Spleen (tissue), 11 donors: ENCODE measurements at regions not wholly inside any gene's neighbourhood (a gene's known extent, or its start where the extent isn't known, plus 50 kb on each side); places are given as distances from the start of the nearest gene placed in this dataset.
A peak's percentile ranks its signal among the peaks of the same experiment; 100 is the strongest.

Experiments
- DNase-seq: peaks from one replicate; pipeline ENCODE4 v3.0.0-alpha.2; 2020
- H3K27ac ChIP-seq, 8 donors: fragments of 200-600 bp; sonication (generic) in 7 of 8; 1 replicate in 4 of 8; 2 replicates in 4 of 8; pipeline versions ENCODE4 v1.5.0 to v1.8.0; 2016 to 2021; ENCODE audit warnings: inconsistent platforms in 4 of 8, mild to moderate bottlenecking in 4 of 8, moderate library complexity in 1 of 8
- H3K27me3 ChIP-seq, 7 donors: fragments of 200-600 bp; sonication (generic) in 6 of 7; replicated peaks in 1 of 7; 1 replicate in 4 of 7; 2 replicates in 3 of 7; pipeline versions ENCODE4 v1.5.0 to v1.8.0; 2016 to 2021; ENCODE audit warnings: inconsistent platforms in 3 of 7, mild to moderate bottlenecking in 1 of 7
- H3K36me3 ChIP-seq, 6 donors: fragments of 200-600 bp; sonication (generic) in 5 of 6; 1 replicate in 4 of 6; 2 replicates in 2 of 6; pipeline versions ENCODE4 v1.5.0 to v1.8.0; 2016 to 2021; ENCODE audit warnings: inconsistent platforms in 2 of 6
- H3K4me1 ChIP-seq, 6 donors: fragments of 200-600 bp; sonication (generic) in 5 of 6; 1 replicate in 3 of 6; 2 replicates in 3 of 6; pipeline versions ENCODE4 v1.5.0 to v1.8.0; 2016 to 2021; ENCODE audit warnings: inconsistent platforms in 3 of 6
- H3K4me3 ChIP-seq, 8 donors: fragments of 200-600 bp; sonication (generic) in 7 of 8; 1 replicate in 4 of 8; 2 replicates in 4 of 8; pipeline versions ENCODE4 v1.5.0 to v1.8.0; 2016 to 2021; ENCODE audit warnings: inconsistent platforms in 4 of 8, mild to moderate bottlenecking in 4 of 8, moderate library complexity in 2 of 8
- H3K9me3 ChIP-seq, 8 donors: fragments of 200-600 bp; sonication (generic) in 7 of 8; 1 replicate in 4 of 8; 2 replicates in 4 of 8; pipeline versions ENCODE4 v1.5.0 to v1.8.0; 2016 to 2021; ENCODE audit warnings: inconsistent platforms in 4 of 8
- CTCF ChIP-seq, 11 experiments: fragments of 200-600 bp in 7 of 11; fragments of 450-650 bp in 4 of 11; sonication (generic) in 4 of 11; IDR thresholded peaks in 8 of 11; conservative IDR thresholded peaks in 3 of 11; 1 replicate in 7 of 11; 2 replicates in 4 of 11; pipeline versions ENCODE4 v1.4.0 to v1.8.0; 2016 to 2021; ENCODE audit warnings: antibody characterized with exemption in 11 of 11, inconsistent platforms in 4 of 11, mild to moderate bottlenecking in 1 of 11
- POLR2A ChIP-seq, 3 donors: fragments of 450-650 bp; IDR thresholded peaks; one replicate each; pipeline ENCODE4 v1.5.1; 2017; ENCODE audit warnings: antibody characterized with exemption in 3 of 3, mild to moderate bottlenecking in 1 of 3
- POLR2AphosphoS5 ChIP-seq, 3 donors: sonication (generic); formaldehyde crosslinking; IDR thresholded peaks; one replicate each; pipeline ENCODE4 v1.5.1; 2017; ENCODE audit warnings: antibody characterized with exemption in 3 of 3
- WGBS, 5 donors: extraction: QIAGEN DNeasy Blood & Tissue Kit in 3 of 5; methylation state at CpG; one replicate each; pipeline versions ENCODE4 v1.1.5 to v1.1.7; 2013 to 2018; 5-methylcytosine and 5-hydroxymethylcytosine counted together
- intact Hi-C: fragments of 100-400 bp; cut with DNase I; formaldehyde crosslinking; loops from one replicate; pipeline ENCODE4 v1.15.0; 2023; ENCODE audit warnings: low total_unique reads
- donor health status: healthy with polysubstance abuse.
- donor health status: DM: no; HTN: no; CAD: no; lungs with moderate emphysema.
- donor health status: DM: no; HTN: no; CAD: no.
- donor health status: Bipolar disorder and iron deficiency.
- donor health status: healthy.
- donor health status: DM: no; HTN: no; CAD: no.
- donor health status: DM: yes; HTN: yes; CAD: no.

GRCh38 chr6:90793771-90794170 is 206.9 kb upstream of the MAP3K7 start:
- no peak for DNase-seq
- Histone ChIP-seq H3K9me3 (no peaks in the 10 kb centered on the region), H3K36me3 (no peaks in the 10 kb centered on the region), H3K4me3 (no peak overlapping the region), H3K27ac (peak overlapping the region in 2 of 8 donors; percentile 41 to 45), H3K27me3 (no peaks in the 10 kb centered on the region), H3K4me1 (no peaks in the 10 kb centered on the region)
- intact Hi-C loops = no loop called here
- 61 to 86% (median 76%) methylated on average over 2 of the region's 2 CpGs for WGBS, 5 donors
- TF ChIP-seq POLR2AphosphoS5 (IDR thresholded peaks at IDR 0.05) = no peak
- TF ChIP-seq POLR2A (IDR thresholded peaks at IDR 0.05) = no peak
- TF ChIP-seq CTCF (IDR thresholded peaks at IDR 0.05 in 8 of 11, conservative IDR thresholded peaks at IDR 0.05 in 3 of 11) = no peak

GRCh38 chr6:90790696-90791095 is 203.8 kb upstream of the MAP3K7 start:
- no peaks in the 10 kb centered on the region for H3K27me3 ChIP-seq
- WGBS, 5 donors = 65 to 81% (median 79%) methylated on average over 2 of the region's 2 CpGs
- H3K36me3 ChIP-seq = no peaks in the 10 kb centered on the region
- H3K27ac ChIP-seq = no peak overlapping the region
- intact Hi-C loops = no loop called here
- no peak for TF ChIP-seq CTCF (IDR thresholded peaks at IDR 0.05 in 8 of 11, conservative IDR thresholded peaks at IDR 0.05 in 3 of 11)
- no peak for TF ChIP-seq POLR2AphosphoS5 (IDR thresholded peaks at IDR 0.05)
- DNase-seq = no peak
- no peaks in the 10 kb centered on the region for H3K9me3 ChIP-seq
- H3K4me1 ChIP-seq = no peaks in the 10 kb centered on the region
- no peak overlapping the region for H3K4me3 ChIP-seq

GRCh38 chr6:90790058-90790457 is 203.2 kb upstream of the MAP3K7 start:
- H3K27me3 ChIP-seq = no peaks in the 10 kb centered on the region
- no peaks in the 10 kb centered on the region for H3K9me3 ChIP-seq
- no peak for DNase-seq
- WGBS, 5 donors = 54 to 74% (median 67%) methylated on average over 7 of the region's 7 CpGs
- no peak overlapping the region for H3K27ac ChIP-seq
- intact Hi-C loops = no loop called here
- no peaks in the 10 kb centered on the region for H3K36me3 ChIP-seq
- H3K4me3 ChIP-seq = no peak overlapping the region
- H3K4me1 ChIP-seq = no peaks in the 10 kb centered on the region
- TF ChIP-seq CTCF (IDR thresholded peaks at IDR 0.05 in 8 of 11, conservative IDR thresholded peaks at IDR 0.05 in 3 of 11) (no peak), POLR2A (IDR thresholded peaks at IDR 0.05) (no peak), POLR2AphosphoS5 (IDR thresholded peaks at IDR 0.05) (no peak)

- no peaks in the 10 kb centered on the region for H3K36me3 ChIP-seq
Observed at GRCh38 chr6:90788781-90789180, 201.9 kb upstream of the MAP3K7 start.

More at GRCh38 chr6:90788781-90789180, 201.9 kb upstream of the MAP3K7 start:
- WGBS, 5 donors = 75 to 88% (median 85%) methylated on average over 4 of the region's 4 CpGs
- Histone ChIP-seq H3K27ac (no peak overlapping the region), H3K4me3 (no peak overlapping the region), H3K27me3 (no peaks in the 10 kb centered on the region), H3K4me1 (no peaks in the 10 kb centered on the region), H3K9me3 (no peaks in the 10 kb centered on the region)
- no peak for DNase-seq
- TF ChIP-seq POLR2A (IDR thresholded peaks at IDR 0.05) (no peak), CTCF (IDR thresholded peaks at IDR 0.05 in 8 of 11, conservative IDR thresholded peaks at IDR 0.05 in 3 of 11) (no peak), POLR2AphosphoS5 (IDR thresholded peaks at IDR 0.05) (no peak)
- intact Hi-C loops = no loop called here
